Neural cell (in vitro differentiated cells): ENCODE measurements at regions not wholly inside any gene's neighbourhood (a gene's known extent, or its start where the extent isn't known, plus 50 kb on each side); places are given as distances from the start of the nearest gene placed in this dataset.

Experiments
- CTCF ChIP-seq: fragments of 450-650 bp; IDR thresholded peaks from 2 replicates; pipeline ENCODE4 v1.5.1; 2014; ENCODE audit warnings: antibody characterized with exemption, mild to moderate bottlenecking, moderate library complexity; ENCODE audit not compliant: poor library complexity, severe bottlenecking
- EP300 ChIP-seq: fragments of 450-650 bp; conservative IDR thresholded peaks from 2 replicates; pipeline ENCODE4 v1.6.1; 2014; ENCODE audit warnings: antibody characterized with exemption, mild to moderate bottlenecking, moderate library complexity; ENCODE audit not compliant: poor library complexity, severe bottlenecking
- EZH2 ChIP-seq: fragments of 200-600, 300-800 bp; shearing (Covaris generic), sonication (generic); IDR thresholded peaks from 2 replicates; pipeline ENCODE4 v1.6.1; 2014; ENCODE audit warnings: antibody characterized with exemption, low read length, borderline replicate concordance, mild to moderate bottlenecking; ENCODE audit not compliant: insufficient read depth, poor library complexity, severe bottlenecking
- MXI1 ChIP-seq: fragments of 450-650 bp; conservative IDR thresholded peaks from 2 replicates; pipeline ENCODE4 v1.6.1; 2014; ENCODE audit warnings: antibody characterized with exemption, mild to moderate bottlenecking; ENCODE audit not compliant: poor library complexity, severe bottlenecking
- POLR2AphosphoS5 ChIP-seq: IDR thresholded peaks from 2 replicates; pipeline ENCODE4 v1.6.1; 2012
- RAD21 ChIP-seq: fragments of 450-650 bp; conservative IDR thresholded peaks from 2 replicates; pipeline ENCODE4 v1.6.1; 2014; ENCODE audit warnings: antibody characterized with exemption, mild to moderate bottlenecking, moderate library complexity
- REST ChIP-seq: IDR thresholded peaks from 2 replicates; pipeline ENCODE4 v1.6.1; 2012; ENCODE audit warnings: borderline replicate concordance
- TAF1 ChIP-seq: IDR thresholded peaks from 2 replicates; pipeline ENCODE4 v1.6.1; 2012; ENCODE audit warnings: low read depth

GRCh38 chr1:22386774-22387173, 64.9 kb upstream of the ZBTB40 start:
- TF ChIP-seq CTCF (no peak), RAD21 (no peak), EP300 (no peak), REST (no peak), POLR2AphosphoS5 (no peak), EZH2 (no peak), TAF1 (no peak), MXI1 (no peak)
